ENCODE measurements at regions not wholly inside any gene's neighbourhood (a gene's known extent, or its start where the extent isn't known, plus 50 kb on each side); places are given as distances from the start of the nearest gene placed in this dataset.

GRCh38 chr1:56115701-56116100, 463.7 kb downstream of the PLPP3 start:
- Histone ChIP-seq H4K20me1 (ENCODE audit: insufficient read depth, low read length) (no peaks in the 10 kb centered on the region), H3K4me3 (ENCODE audit: low read depth, low read length, poor library complexity, severe bottlenecking) (no peak overlapping the region), H2AFZ (ENCODE audit: low read length) (no peak overlapping the region), H3K4me1 (ENCODE audit: insufficient read depth, low read length, poor library complexity, severe bottlenecking) (no peaks in the 10 kb centered on the region), H3K9me2 (ENCODE audit: insufficient read depth, low read length) (no peaks in the 10 kb centered on the region), H3K27ac (ENCODE audit: low read depth, low read length, poor library complexity, severe bottlenecking) (no peak overlapping the region), H3K4me2 (ENCODE audit: low read length) (no peak overlapping the region), H3K79me2 (ENCODE audit: insufficient read depth, low read depth, low read length) (no peaks in the 10 kb centered on the region), H3K9me3 (ENCODE audit: low read length) (no peaks in the 10 kb centered on the region), H3K36me3 (ENCODE audit: insufficient read depth, low read length) (no peaks in the 10 kb centered on the region)
- TF ChIP-seq CTCF (conservative IDR thresholded peaks at IDR 0.05; ENCODE audit: low read length), result no peak
- no peak for TF ChIP-seq EZH2phosphoT487 (IDR thresholded peaks at IDR 0.05; ENCODE audit: borderline replicate concordance, low read depth, low read length)
- DNase-seq (ENCODE audit: low spot score), result no peak
- ChIA-PET CTCF (ENCODE audit: unreplicated experiment) (no interaction called here), POLR2A (no interaction called here)
- intact Hi-C loops (cut with micrococcal nuclease; ENCODE audit: unreplicated experiment), result no loop called here
- BruUV-seq (replicated peaks), result no TSS peak

- no peaks in the 10 kb centered on the region for H3K4me1 ChIP-seq (ENCODE audit: insufficient read depth, low read length, poor library complexity, severe bottlenecking)
- ChIA-PET CTCF (ENCODE audit: unreplicated experiment) (no interaction called here), POLR2A (no interaction called here)
- H3K9me2 ChIP-seq (ENCODE audit: insufficient read depth, low read length), result no peaks in the 10 kb centered on the region
- H3K4me2 ChIP-seq (ENCODE audit: low read length), result no peak overlapping the region
- no peak for DNase-seq (ENCODE audit: low spot score)
- no peak overlapping the region for H2AFZ ChIP-seq (ENCODE audit: low read length)
- no peaks in the 10 kb centered on the region for H3K79me2 ChIP-seq (ENCODE audit: insufficient read depth, low read depth, low read length)
- intact Hi-C loops (cut with micrococcal nuclease; ENCODE audit: unreplicated experiment), result no loop called here
- TF ChIP-seq CTCF (conservative IDR thresholded peaks at IDR 0.05; ENCODE audit: low read length) (no peak), EZH2phosphoT487 (IDR thresholded peaks at IDR 0.05; ENCODE audit: borderline replicate concordance, low read depth, low read length) (no peak)
- no peak overlapping the region for H3K27ac ChIP-seq (ENCODE audit: low read depth, low read length, poor library complexity, severe bottlenecking)
- H4K20me1 ChIP-seq (ENCODE audit: insufficient read depth, low read length), result no peaks in the 10 kb centered on the region
- no peaks in the 10 kb centered on the region for H3K9me3 ChIP-seq (ENCODE audit: low read length)
- no peak overlapping the region for H3K4me3 ChIP-seq (ENCODE audit: low read depth, low read length, poor library complexity, severe bottlenecking)
- BruUV-seq (replicated peaks), result no TSS peak
- H3K36me3 ChIP-seq (ENCODE audit: insufficient read depth, low read length), result no peaks in the 10 kb centered on the region
Measured at GRCh38 chr1:56113679-56114078, 465.7 kb downstream of the PLPP3 start.

DNA sequence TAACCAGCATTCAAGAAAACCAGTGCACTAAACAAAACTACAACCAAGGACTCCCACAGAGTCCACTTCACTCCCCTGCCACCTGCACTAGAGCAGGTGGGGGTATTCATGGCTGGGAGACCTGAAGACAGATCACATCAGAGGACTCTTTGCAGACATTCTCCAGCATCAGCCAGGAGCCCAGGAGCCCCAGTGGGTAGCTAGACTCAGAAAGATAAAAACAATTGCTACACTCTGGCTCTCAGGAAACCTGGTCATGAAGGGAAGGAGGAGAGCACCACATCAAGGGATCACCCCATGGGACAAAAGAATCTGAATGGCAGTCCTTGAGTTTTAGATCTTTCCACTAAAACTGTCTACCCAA, 472.1 kb downstream of the PLPP3 start:
- CTCF ChIA-PET (ENCODE audit: unreplicated experiment), result no interaction called here
- TF ChIP-seq CTCF (conservative IDR thresholded peaks at IDR 0.05; ENCODE audit: low read length), result no peak
- Histone ChIP-seq H4K20me1 (ENCODE audit: insufficient read depth, low read length) (no peaks in the 10 kb centered on the region), H3K4me1 (ENCODE audit: insufficient read depth, low read length, poor library complexity, severe bottlenecking) (no peaks in the 10 kb centered on the region), H3K9me2 (ENCODE audit: insufficient read depth, low read length) (no peaks in the 10 kb centered on the region), H3K79me2 (ENCODE audit: insufficient read depth, low read depth, low read length) (no peaks in the 10 kb centered on the region), H3K4me2 (ENCODE audit: low read length) (no peak overlapping the region), H3K36me3 (ENCODE audit: insufficient read depth, low read length) (no peaks in the 10 kb centered on the region), H2AFZ (ENCODE audit: low read length) (no peak overlapping the region), H3K4me3 (ENCODE audit: low read depth, low read length, poor library complexity, severe bottlenecking) (no peak overlapping the region), H3K9me3 (ENCODE audit: low read length) (no peaks in the 10 kb centered on the region), H3K27ac (ENCODE audit: low read depth, low read length, poor library complexity, severe bottlenecking) (no peak overlapping the region)
- no TSS peak for BruUV-seq (replicated peaks)
- intact Hi-C loops (cut with micrococcal nuclease; ENCODE audit: unreplicated experiment), result no loop called here
- POLR2A ChIA-PET, result no interaction called here
- no peak for DNase-seq (ENCODE audit: low spot score)
